K562 (cell line): ENCODE measurements at regions not wholly inside any gene's neighbourhood (a gene's known extent, or its start where the extent isn't known, plus 50 kb on each side); places are given as distances from the start of the nearest gene placed in this dataset.

ENCODE experiments used
- CCAR2 ChIP-seq: fragments of 200-400 bp; formaldehyde crosslinking; IDR thresholded peaks from 2 replicates; pipeline ENCODE4 v1.6.1; 2017; ENCODE audit warnings: mild to moderate bottlenecking, low read depth, low read length
- E2F1 ChIP-seq: sonication (generic); formaldehyde crosslinking; IDR thresholded peaks from 2 replicates; pipeline ENCODE4 v1.8.1; 2023; ENCODE audit warnings: mild to moderate bottlenecking, missing genetic modification reagents, moderate library complexity
- GTF3C2 ChIP-seq: IDR thresholded peaks from 3 replicates; pipeline ENCODE4 v1.6.1; 2011; ENCODE audit warnings: borderline replicate concordance, mild to moderate bottlenecking, moderate library complexity; ENCODE audit not compliant: insufficient read length; ENCODE audit errors: extremely low read depth
- NEUROD1 ChIP-seq: fragments of 150-350 bp; IDR thresholded peaks from 2 replicates; pipeline ENCODE4 v1.6.1; 2014; ENCODE audit warnings: borderline replicate concordance, low read length, low read depth; ENCODE audit not compliant: partially characterized antibody
- TFAM ChIP-seq: fragments of 250-450 bp; sonication (Bioruptor Pico); conservative IDR thresholded peaks from 2 replicates; pipeline ENCODE4 v1.5.0; 2021; ENCODE audit warnings: mild to moderate bottlenecking, moderate library complexity
- ZNF165 ChIP-seq: fragments of 250-450 bp; sonication (Bioruptor Pico); IDR thresholded peaks from 2 replicates; pipeline ENCODE4 v1.4.0; 2020; ENCODE audit warnings: borderline replicate concordance
- ZNF609 ChIP-seq: sonication (generic); formaldehyde crosslinking; IDR thresholded peaks from 2 replicates; pipeline ENCODE4 v1.8.1; 2023; ENCODE audit warnings: missing genetic modification reagents, mild to moderate bottlenecking, borderline replicate concordance

- TF ChIP-seq E2F1 (CRISPR knock-in tag) (no peak), ZNF609 (CRISPR knock-in tag) (no peak), ZNF165 (CRISPR knock-in tag) (no peak), CCAR2 (no peak), NEUROD1 (no peak), TFAM (CRISPR knock-in tag) (no peak), GTF3C2 (no peak)
Observed at GRCh38 chr4:117326091-117326490, 240.7 kb upstream of the TRAM1L1 start (continued).
